HL-60 (cell line): ENCODE measurements at regions not wholly inside any gene's neighbourhood (a gene's known extent, or its start where the extent isn't known, plus 50 kb on each side); places are given as distances from the start of the nearest gene placed in this dataset.

ENCODE experiments used
- DNase-seq, 2 experiments: peaks; one replicate each; pipeline ENCODE4 v3.0.0-alpha.2; 2010 to 2020; ENCODE audit warnings: low read depth in 1 of 2, low spot score in 1 of 2
- H3K27ac ChIP-seq: fragments of 250-450 bp; sonication (Bioruptor Pico); replicated peaks from 2 replicates; pipeline ENCODE4 v1.5.1; 2020; ENCODE audit warnings: mild to moderate bottlenecking, moderate library complexity
- H3K27me3 ChIP-seq: fragments of 250-450 bp; sonication (Bioruptor Pico); 2 replicates; pipeline ENCODE4 v1.5.1; 2021; ENCODE audit warnings: mild to moderate bottlenecking, moderate library complexity; ENCODE audit not compliant: insufficient read depth, poor library complexity, severe bottlenecking
- H3K4me3 ChIP-seq: replicated peaks from 2 replicates; pipeline ENCODE4 v1.5.1; 2011; ENCODE audit warnings: mild to moderate bottlenecking, control low read depth, low read length; ENCODE audit not compliant: insufficient read depth
- GABPA ChIP-seq: IDR thresholded peaks from 2 replicates; pipeline ENCODE4 v1.6.1; 2012; ENCODE audit warnings: low read depth
- POLR2AphosphoS5 ChIP-seq: IDR thresholded peaks from 2 replicates; pipeline ENCODE4 v1.6.1; 2012; ENCODE audit warnings: low read depth
- SPI1 ChIP-seq: IDR thresholded peaks from 2 replicates; pipeline ENCODE4 v1.6.1; 2012; ENCODE audit warnings: low read depth, mild to moderate bottlenecking, borderline replicate concordance
- TF ChIP-seq, protein P1 (sequence below): IDR thresholded peaks from 2 replicates; pipeline ENCODE4 v1.6.1; 2012; ENCODE audit warnings: low read depth; ENCODE audit not compliant: insufficient replicate concordance
- TF ChIP-seq, protein P2 (sequence below): IDR thresholded peaks from one replicate; pipeline ENCODE4 v1.5.1; 2011; ENCODE audit warnings: low read length, control low read depth, inconsistent platforms; ENCODE audit not compliant: insufficient read depth

DNA sequence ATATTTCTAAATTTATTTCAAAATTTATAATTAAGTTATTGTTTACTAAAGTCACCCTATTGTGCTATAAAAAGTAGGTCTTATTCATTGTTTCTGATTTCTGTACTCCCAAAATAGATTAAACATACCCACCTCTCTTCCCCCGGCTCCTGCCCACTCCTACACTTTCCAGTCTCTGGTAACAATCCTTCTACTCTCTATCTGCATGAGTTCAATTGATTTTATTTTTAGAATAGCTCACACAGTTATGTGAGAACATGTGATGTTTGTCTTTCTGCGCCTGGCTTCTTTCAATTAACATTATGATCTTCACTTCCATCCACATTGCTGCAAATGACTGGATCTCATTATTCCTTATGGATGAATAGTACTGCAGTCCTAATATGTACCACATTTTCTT, 269.3 kb downstream of the ACTRT1 start:
- DNase-seq, result no peak
- no peak for TF ChIP-seq POLR2AphosphoS5
- TF ChIP-seq, protein P1, sequence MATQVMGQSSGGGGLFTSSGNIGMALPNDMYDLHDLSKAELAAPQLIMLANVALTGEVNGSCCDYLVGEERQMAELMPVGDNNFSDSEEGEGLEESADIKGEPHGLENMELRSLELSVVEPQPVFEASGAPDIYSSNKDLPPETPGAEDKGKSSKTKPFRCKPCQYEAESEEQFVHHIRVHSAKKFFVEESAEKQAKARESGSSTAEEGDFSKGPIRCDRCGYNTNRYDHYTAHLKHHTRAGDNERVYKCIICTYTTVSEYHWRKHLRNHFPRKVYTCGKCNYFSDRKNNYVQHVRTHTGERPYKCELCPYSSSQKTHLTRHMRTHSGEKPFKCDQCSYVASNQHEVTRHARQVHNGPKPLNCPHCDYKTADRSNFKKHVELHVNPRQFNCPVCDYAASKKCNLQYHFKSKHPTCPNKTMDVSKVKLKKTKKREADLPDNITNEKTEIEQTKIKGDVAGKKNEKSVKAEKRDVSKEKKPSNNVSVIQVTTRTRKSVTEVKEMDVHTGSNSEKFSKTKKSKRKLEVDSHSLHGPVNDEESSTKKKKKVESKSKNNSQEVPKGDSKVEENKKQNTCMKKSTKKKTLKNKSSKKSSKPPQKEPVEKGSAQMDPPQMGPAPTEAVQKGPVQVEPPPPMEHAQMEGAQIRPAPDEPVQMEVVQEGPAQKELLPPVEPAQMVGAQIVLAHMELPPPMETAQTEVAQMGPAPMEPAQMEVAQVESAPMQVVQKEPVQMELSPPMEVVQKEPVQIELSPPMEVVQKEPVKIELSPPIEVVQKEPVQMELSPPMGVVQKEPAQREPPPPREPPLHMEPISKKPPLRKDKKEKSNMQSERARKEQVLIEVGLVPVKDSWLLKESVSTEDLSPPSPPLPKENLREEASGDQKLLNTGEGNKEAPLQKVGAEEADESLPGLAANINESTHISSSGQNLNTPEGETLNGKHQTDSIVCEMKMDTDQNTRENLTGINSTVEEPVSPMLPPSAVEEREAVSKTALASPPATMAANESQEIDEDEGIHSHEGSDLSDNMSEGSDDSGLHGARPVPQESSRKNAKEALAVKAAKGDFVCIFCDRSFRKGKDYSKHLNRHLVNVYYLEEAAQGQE, result no peak
- TF ChIP-seq, protein P2, sequence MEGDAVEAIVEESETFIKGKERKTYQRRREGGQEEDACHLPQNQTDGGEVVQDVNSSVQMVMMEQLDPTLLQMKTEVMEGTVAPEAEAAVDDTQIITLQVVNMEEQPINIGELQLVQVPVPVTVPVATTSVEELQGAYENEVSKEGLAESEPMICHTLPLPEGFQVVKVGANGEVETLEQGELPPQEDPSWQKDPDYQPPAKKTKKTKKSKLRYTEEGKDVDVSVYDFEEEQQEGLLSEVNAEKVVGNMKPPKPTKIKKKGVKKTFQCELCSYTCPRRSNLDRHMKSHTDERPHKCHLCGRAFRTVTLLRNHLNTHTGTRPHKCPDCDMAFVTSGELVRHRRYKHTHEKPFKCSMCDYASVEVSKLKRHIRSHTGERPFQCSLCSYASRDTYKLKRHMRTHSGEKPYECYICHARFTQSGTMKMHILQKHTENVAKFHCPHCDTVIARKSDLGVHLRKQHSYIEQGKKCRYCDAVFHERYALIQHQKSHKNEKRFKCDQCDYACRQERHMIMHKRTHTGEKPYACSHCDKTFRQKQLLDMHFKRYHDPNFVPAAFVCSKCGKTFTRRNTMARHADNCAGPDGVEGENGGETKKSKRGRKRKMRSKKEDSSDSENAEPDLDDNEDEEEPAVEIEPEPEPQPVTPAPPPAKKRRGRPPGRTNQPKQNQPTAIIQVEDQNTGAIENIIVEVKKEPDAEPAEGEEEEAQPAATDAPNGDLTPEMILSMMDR, result no peak
- TF ChIP-seq GABPA, result no peak
- no peak for TF ChIP-seq SPI1
- H3K27ac ChIP-seq, result no peak overlapping the region
- no peak overlapping the region for H3K4me3 ChIP-seq
- H3K27me3 ChIP-seq, result no peaks in the 10 kb centered on the region

GRCh38 chrX:127764674-127765073, 287.5 kb downstream of the ACTRT1 start:
- TF ChIP-seq POLR2AphosphoS5 (no peak), SPI1 (no peak), GABPA (no peak)
- TF ChIP-seq, protein P1, result no peak
- TF ChIP-seq, protein P2, result no peak
- Histone ChIP-seq H3K4me3 (no peak overlapping the region), H3K27me3 (no peaks in the 10 kb centered on the region), H3K27ac (no peak overlapping the region)
- no peak for DNase-seq

GRCh38 chrX:127762663-127763062, 289.5 kb downstream of the ACTRT1 start:
- no peak for DNase-seq
- H3K27me3 ChIP-seq, result no peaks in the 10 kb centered on the region
- TF ChIP-seq GABPA, result no peak
- TF ChIP-seq, protein P2, result no peak
- TF ChIP-seq, protein P1, result no peak
- no peak for TF ChIP-seq POLR2AphosphoS5
- TF ChIP-seq SPI1, result no peak
- H3K27ac ChIP-seq, result no peak overlapping the region
- H3K4me3 ChIP-seq, result no peak overlapping the region
